Left ventricle myocardium inferior (tissue), 1 donor: ENCODE measurements at regions not wholly inside any gene's neighbourhood (a gene's known extent, or its start where the extent isn't known, plus 50 kb on each side); places are given as distances from the start of the nearest gene placed in this dataset.
"Not testable (repeated sequence)": the region's sequence is repeated elsewhere in the genome, so short reads cannot be mapped to it uniquely, and the experiment has no call there.

Experiments
- DNase-seq: peaks from one replicate; pipeline ENCODE4 v3.0.0-alpha.2; 2020
- H3K27ac ChIP-seq: fragments of 200-600 bp; replicated peaks from 2 replicates; pipeline ENCODE4 v1.8.0; 2021
- H3K27me3 ChIP-seq: fragments of 200-600 bp; 2 replicates; pipeline ENCODE4 v1.8.0; 2021; ENCODE audit warnings: low read depth
- H3K36me3 ChIP-seq: fragments of 200-600 bp; 2 replicates; pipeline ENCODE4 v1.8.0; 2021
- H3K4me1 ChIP-seq: fragments of 200-600 bp; 2 replicates; pipeline ENCODE4 v1.8.0; 2021
- H3K4me3 ChIP-seq: fragments of 200-600 bp; 2 replicates; pipeline ENCODE4 v1.8.0; 2021; ENCODE audit warnings: mild to moderate bottlenecking, moderate library complexity
- H3K9me3 ChIP-seq: fragments of 200-600 bp; replicated peaks from 2 replicates; pipeline ENCODE4 v1.8.0; 2021
- CTCF ChIP-seq: fragments of 200-600 bp; IDR thresholded peaks from 2 replicates; pipeline ENCODE4 v1.8.0; 2021; ENCODE audit warnings: antibody characterized with exemption, mild to moderate bottlenecking, borderline replicate concordance
- intact Hi-C: fragments of 100-400 bp; cut with micrococcal nuclease; formaldehyde crosslinking; loops from one replicate; pipeline ENCODE4 v1.11.0; 2022
- donor health status: DM: no; HTN: yes; CAD: no; lungs with severe emphysema.

- no peak for DNase-seq
- no peaks in the 10 kb centered on the region for H3K36me3 ChIP-seq
- H3K4me3 ChIP-seq, result no peak overlapping the region
- no peak overlapping the region for H3K27ac ChIP-seq
- peaks cover 32% of the 10 kb centered on the region for H3K9me3 ChIP-seq
- H3K27me3 ChIP-seq, result no peaks in the 10 kb centered on the region
- no peak for TF ChIP-seq CTCF
- intact Hi-C loops, result no loop called here
- H3K4me1 ChIP-seq, result no peaks in the 10 kb centered on the region
Measured at GRCh38 chr5:101062902-101063301, 159.8 kb upstream of the ST8SIA4 start.

GRCh38 chr5:101047181-101047580, 144.1 kb upstream of the ST8SIA4 start:
- Histone ChIP-seq H3K9me3 (no peaks in the 10 kb centered on the region), H3K4me1 (no peaks in the 10 kb centered on the region), H3K27ac (no peak overlapping the region), H3K4me3 (no peak overlapping the region), H3K36me3 (no peaks in the 10 kb centered on the region), H3K27me3 (no peaks in the 10 kb centered on the region)
- intact Hi-C loops, result no loop called here
- DNase-seq, result no peak
- no peak for TF ChIP-seq CTCF

- peak; percentile 43 for TF ChIP-seq CTCF
- no peak overlapping the region for H3K27ac ChIP-seq
- DNase-seq, result no peak
- peaks cover 3% of the 10 kb centered on the region for H3K9me3 ChIP-seq
- no peak overlapping the region for H3K4me3 ChIP-seq
- H3K4me1 ChIP-seq, result no peaks in the 10 kb centered on the region
- no peaks in the 10 kb centered on the region for H3K27me3 ChIP-seq
- intact Hi-C loops, result no loop called here
- no peaks in the 10 kb centered on the region for H3K36me3 ChIP-seq
Measured at GRCh38 chr5:101045689-101046088, 142.6 kb upstream of the ST8SIA4 start.

GRCh38 chr5:101040002-101040401, 136.9 kb upstream of the ST8SIA4 start:
- DNase-seq, H3K4me1 ChIP-seq, H3K27me3 ChIP-seq, H3K4me3 ChIP-seq, H3K27ac ChIP-seq, H3K36me3 ChIP-seq, H3K9me3 ChIP-seq, intact Hi-C loops: not testable (repeated sequence)

GRCh38 chr5:101036778-101037177, 133.7 kb upstream of the ST8SIA4 start:
- DNase-seq, result no peak
- Histone ChIP-seq H3K27me3 (no peaks in the 10 kb centered on the region), H3K36me3 (no peaks in the 10 kb centered on the region), H3K9me3 (peaks cover 4% of the 10 kb centered on the region), H3K4me1 (no peaks in the 10 kb centered on the region), H3K27ac (no peak overlapping the region), H3K4me3 (no peak overlapping the region)
- no peak for TF ChIP-seq CTCF
- intact Hi-C loops, result no loop called here

- Histone ChIP-seq H3K9me3 (peaks cover 4% of the 10 kb centered on the region), H3K4me1 (no peaks in the 10 kb centered on the region), H3K27me3 (no peaks in the 10 kb centered on the region), H3K4me3 (no peak overlapping the region), H3K27ac (no peak overlapping the region), H3K36me3 (no peaks in the 10 kb centered on the region)
- no peak for TF ChIP-seq CTCF
- DNase-seq, result no peak
- intact Hi-C loops, result no loop called here
Measured at GRCh38 chr5:101035425-101035824, 132.3 kb upstream of the ST8SIA4 start.
